ENCODE measurements at regions not wholly inside any gene's neighbourhood (a gene's known extent, or its start where the extent isn't known, plus 50 kb on each side); places are given as distances from the start of the nearest gene placed in this dataset.

DNA sequence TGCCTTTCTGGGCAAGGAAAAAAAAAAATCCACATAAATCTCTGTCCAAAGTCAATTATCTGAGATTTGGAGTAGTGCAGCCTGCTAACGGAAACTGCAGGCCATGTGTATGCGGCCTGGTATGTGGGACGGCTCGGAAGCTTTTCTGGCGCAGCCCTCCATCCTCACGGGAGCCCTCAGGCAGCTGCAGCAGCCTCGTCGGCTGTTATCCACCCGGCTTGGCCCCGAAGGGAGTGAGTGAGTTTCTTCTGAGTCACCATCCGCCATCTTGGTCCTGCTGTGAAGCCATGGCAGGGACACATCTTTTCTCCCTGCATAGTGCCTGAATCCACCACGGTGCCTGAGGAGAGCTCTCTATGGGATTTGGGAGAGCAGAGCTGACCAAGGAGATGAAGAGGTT, 62.8 kb downstream of the POLR2M start:
- TF ChIP-seq, protein P1, sequence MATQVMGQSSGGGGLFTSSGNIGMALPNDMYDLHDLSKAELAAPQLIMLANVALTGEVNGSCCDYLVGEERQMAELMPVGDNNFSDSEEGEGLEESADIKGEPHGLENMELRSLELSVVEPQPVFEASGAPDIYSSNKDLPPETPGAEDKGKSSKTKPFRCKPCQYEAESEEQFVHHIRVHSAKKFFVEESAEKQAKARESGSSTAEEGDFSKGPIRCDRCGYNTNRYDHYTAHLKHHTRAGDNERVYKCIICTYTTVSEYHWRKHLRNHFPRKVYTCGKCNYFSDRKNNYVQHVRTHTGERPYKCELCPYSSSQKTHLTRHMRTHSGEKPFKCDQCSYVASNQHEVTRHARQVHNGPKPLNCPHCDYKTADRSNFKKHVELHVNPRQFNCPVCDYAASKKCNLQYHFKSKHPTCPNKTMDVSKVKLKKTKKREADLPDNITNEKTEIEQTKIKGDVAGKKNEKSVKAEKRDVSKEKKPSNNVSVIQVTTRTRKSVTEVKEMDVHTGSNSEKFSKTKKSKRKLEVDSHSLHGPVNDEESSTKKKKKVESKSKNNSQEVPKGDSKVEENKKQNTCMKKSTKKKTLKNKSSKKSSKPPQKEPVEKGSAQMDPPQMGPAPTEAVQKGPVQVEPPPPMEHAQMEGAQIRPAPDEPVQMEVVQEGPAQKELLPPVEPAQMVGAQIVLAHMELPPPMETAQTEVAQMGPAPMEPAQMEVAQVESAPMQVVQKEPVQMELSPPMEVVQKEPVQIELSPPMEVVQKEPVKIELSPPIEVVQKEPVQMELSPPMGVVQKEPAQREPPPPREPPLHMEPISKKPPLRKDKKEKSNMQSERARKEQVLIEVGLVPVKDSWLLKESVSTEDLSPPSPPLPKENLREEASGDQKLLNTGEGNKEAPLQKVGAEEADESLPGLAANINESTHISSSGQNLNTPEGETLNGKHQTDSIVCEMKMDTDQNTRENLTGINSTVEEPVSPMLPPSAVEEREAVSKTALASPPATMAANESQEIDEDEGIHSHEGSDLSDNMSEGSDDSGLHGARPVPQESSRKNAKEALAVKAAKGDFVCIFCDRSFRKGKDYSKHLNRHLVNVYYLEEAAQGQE (IDR thresholded peaks at IDR 0.05; ENCODE audit: low read depth) = no peak
- no peak for TF ChIP-seq EP300 (IDR thresholded peaks at IDR 0.05; ENCODE audit: borderline replicate concordance)
- TF ChIP-seq, protein P2, sequence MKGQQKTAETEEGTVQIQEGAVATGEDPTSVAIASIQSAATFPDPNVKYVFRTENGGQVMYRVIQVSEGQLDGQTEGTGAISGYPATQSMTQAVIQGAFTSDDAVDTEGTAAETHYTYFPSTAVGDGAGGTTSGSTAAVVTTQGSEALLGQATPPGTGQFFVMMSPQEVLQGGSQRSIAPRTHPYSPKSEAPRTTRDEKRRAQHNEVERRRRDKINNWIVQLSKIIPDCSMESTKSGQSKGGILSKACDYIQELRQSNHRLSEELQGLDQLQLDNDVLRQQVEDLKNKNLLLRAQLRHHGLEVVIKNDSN (IDR thresholded peaks at IDR 0.05) = no peak
- no peak for TF ChIP-seq CEBPB (IDR thresholded peaks at IDR 0.05)
- no peak for TF ChIP-seq MAX (IDR thresholded peaks at IDR 0.05)
- no peak for TF ChIP-seq TCF12 (IDR thresholded peaks at IDR 0.05; ENCODE audit: low read depth)
- TF ChIP-seq FOXM1 (IDR thresholded peaks at IDR 0.05; ENCODE audit: borderline replicate concordance, low read depth) = no peak
- no peak for TF ChIP-seq TAF1 (IDR thresholded peaks at IDR 0.05; ENCODE audit: low read depth)

All from Ishikawa (cell line).